ENCODE measurements at regions not wholly inside any gene's neighbourhood (a gene's known extent, or its start where the extent isn't known, plus 50 kb on each side); places are given as distances from the start of the nearest gene placed in this dataset.

- TF ChIP-seq YY1 (IDR thresholded peaks at IDR 0.05; ENCODE audit: insufficient read depth, insufficient read length) = no peak
- no peak for TF ChIP-seq ZNF274 (IDR thresholded peaks at IDR 0.05; ENCODE audit: low read depth, low read length)
- TF ChIP-seq SUZ12 (IDR thresholded peaks at IDR 0.05; ENCODE audit: extremely low read depth, insufficient read depth, insufficient read length) = no peak
Measured at GRCh38 chr4:106624671-106625070, 256.1 kb upstream of the GIMD1 start.
